NCI-H1436 (cell line): ENCODE measurements at regions not wholly inside any gene's neighbourhood (a gene's known extent, or its start where the extent isn't known, plus 50 kb on each side); places are given as distances from the start of the nearest gene placed in this dataset.

Source experiments
- DNase-seq: peaks from one replicate; lab custom pipeline; 2025; lab: John Stamatoyannopoulos, UW

GRCh38 chr21:16834791-16835190, 678.1 kb upstream of the CXADR start:
- DNase-seq: no peak

DNA sequence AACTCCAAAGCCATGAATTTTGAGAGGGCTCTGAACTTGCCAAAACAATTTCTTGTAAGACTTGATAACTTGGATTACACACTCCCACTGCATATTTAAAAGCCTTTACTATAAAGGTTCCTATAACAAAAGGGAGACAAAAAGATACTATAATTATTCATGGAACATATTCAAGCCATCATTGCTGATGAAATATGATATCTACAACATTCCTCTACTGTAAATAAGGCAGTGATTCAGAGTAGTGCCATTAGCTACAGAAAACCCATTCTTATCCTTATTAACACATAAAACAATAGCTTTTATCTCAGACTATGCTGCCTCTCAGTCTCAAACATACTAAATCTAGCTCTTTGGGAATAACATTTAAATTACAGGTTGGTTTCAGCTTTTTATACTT, 675.5 kb upstream of the CXADR start:
- DNase-seq: no peak

GRCh38 chr21:16837721-16838120, 675.1 kb upstream of the CXADR start:
- DNase-seq: no peak

GRCh38 chr21:16838331-16838730, 674.5 kb upstream of the CXADR start:
- DNase-seq: no peak

DNA sequence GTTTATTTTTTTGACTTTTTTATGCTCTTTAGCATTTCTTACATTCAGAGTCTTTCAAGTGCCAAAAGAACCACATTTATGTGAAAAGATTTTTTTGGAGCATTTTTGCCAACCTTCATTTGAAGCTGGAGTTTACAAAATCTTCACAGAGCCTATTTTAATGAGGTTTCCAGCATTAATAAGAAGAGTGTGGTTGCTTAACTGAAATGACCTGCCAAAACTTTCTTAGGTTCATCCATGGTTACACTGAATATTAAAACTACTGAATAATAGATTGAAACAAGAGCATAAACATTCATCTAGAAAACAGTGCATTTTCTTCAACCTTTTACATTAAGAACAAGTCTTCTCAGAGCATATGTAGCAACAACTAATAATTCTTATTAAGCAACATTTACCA, 672.3 kb upstream of the CXADR start:
- no peak for DNase-seq

DNA sequence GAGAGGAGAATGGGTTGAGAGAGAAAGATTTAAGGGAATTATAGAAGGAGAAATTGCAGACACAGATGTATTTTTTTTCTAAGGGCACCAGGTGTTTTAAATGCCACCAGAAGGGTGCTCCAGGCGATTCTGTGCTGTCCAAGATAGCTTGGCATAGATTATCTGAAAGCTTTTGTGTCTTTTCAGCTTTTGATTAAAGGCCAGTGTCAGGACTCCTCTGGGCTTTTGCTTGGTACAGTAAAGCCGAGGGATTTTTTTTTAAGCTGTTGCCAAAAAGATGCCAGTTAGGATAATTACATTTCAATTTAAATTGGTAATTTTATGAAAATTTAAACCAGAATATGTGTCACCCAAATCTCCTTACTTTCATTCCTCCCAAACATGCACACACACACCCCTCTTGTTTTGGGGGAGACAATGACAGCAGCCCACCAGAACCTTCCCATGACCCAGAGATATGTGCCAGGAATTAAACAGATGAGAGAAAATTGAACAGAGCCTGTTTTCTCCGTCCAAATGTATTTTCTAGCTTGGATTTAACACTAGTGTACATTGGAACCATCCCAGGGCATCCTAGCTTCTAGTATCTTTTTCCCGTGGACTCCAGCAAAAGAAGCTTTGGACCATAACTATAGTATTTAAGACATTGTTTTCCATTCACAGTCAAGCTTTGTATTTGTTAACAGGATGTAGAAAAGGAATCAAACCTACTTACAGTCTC, 670.7 kb upstream of the CXADR start:
- DNase-seq: no peak

GRCh38 chr21:16842696-16843035, 670.2 kb upstream of the CXADR start:
- DNase-seq: no peak

DNA sequence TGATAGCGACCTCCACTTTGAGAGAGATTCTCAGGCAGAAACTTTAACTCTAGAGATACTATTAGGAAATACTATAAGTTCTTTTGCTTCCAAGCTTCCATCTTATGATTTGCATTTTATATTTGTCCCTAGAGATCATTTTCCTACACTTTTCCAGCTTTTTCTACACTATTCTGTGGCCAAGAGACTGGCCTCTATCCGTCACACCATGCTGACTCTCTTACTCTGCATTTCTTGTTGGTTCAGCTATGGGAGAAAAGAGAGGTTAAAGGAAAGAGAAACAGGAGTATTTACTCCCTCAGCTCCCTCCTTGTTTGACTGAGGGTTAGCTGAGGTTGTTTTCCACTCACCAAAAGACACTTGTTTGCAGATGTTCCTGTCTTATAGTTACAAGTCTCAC, 665.6 kb upstream of the CXADR start:
- DNase-seq: no peak

GRCh38 chr21:16851054-16851453, 661.8 kb upstream of the CXADR start:
- DNase-seq: no peak

GRCh38 chr21:16855164-16855667, 657.6 kb upstream of the CXADR start:
- DNase-seq: no peak

DNA sequence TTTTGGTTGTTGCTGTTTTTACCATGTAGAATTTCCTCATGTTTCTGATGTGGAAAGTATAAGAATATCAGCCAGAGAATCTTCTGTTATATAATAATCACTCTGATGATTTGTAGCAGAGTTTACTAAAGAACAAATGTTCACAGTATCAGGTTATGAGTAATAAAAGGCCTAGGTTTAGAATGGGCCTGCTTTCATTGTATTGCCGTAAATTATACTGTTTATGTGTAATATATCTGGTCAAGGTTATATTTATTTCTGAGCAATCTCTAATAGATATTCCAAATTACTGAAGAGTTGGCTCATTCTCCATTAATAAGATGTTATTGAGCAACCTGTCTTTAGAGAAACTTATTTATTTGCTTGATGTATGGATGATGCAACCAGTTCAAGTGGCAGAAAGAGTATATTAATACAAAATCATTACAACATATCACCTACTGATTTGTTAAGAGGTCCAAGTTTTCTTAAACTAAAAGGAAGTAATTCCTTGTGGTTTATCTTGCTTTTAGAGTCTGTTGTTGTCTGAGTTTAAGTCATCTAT, 649.4 kb upstream of the CXADR start:
- no peak for DNase-seq

DNA sequence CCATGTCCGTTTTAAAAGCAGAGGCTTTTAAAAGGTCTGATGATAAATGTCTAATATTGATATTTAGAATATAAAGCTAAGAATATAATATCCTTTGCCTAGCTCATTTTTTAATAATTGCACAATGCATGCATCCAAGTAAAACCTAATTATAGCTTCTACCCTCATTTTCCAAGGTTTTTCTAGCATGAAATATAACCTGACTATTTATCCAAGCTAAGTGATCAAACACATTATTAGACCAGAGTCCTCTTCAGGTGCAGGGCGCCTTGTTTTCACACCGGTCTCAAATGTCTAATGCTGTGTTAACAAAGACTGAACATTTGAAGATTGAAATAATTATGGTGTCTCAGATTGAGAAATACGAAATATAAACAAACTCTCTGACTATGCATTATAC, 648.9 kb upstream of the CXADR start:
- peak; percentile 46 for DNase-seq

- no peak for DNase-seq
These were observed 647.2 kb upstream of the CXADR start for GRCh38 chr21:16865632-16866031.

DNA sequence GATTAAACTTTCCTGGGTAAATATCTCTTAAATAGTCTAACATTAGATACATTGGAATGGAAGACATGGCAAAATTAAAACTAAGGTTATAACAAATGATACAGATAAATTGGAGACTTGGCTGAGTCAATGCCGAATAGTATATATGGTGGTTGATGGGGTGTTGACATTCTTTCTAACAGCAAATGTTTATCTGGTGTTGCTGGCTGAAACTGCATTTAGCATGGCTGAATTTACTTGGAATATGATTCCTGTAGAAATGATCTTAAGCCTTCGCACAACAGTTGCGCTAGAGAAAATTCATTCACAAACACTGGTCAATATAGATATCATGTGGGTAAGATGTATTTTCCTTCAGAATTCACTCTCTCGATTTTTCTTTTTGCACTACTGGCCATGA, 646.0 kb upstream of the CXADR start:
- no peak for DNase-seq

DNA sequence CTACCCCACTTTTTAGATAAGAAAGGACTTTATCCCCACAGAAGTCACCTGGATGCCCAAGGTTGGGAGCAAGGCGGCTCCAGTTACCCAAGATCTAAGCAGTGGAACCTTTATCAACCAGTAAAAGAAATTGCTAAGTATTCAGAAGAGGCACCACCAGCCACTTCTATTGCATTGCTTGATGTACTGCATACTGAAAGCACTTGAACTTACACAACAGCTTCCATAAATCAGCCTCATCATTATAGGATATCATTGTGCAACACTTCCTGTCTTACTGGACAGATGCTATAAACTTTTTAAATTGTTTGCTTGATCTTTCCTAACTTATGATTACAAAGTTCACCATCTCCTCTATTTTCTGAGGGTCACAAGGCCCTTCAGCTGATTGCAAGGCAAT, 642.7 kb upstream of the CXADR start:
- DNase-seq: no peak

- no peak for DNase-seq
These were observed 640.2 kb upstream of the CXADR start for GRCh38 chr21:16872616-16873015.

DNA sequence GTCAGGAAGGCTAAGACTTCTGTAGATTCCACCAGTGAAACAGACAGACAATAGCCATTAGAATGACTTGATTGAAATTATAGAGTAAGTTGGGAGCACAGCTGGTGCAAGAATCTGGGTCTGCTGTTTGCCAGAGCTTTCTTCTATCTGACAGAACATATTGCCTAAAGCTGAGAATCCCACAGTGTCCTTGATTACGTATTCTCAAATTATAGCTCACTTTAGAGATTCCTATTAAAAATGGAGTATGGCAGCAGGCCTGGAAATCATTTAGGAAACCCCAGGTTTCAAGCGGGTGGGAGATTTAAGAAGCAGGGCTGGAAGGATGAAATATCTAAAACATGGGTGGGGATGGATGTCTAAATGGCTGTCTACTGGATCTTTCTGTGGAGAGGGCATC, 639.7 kb upstream of the CXADR start:
- no peak for DNase-seq

DNA sequence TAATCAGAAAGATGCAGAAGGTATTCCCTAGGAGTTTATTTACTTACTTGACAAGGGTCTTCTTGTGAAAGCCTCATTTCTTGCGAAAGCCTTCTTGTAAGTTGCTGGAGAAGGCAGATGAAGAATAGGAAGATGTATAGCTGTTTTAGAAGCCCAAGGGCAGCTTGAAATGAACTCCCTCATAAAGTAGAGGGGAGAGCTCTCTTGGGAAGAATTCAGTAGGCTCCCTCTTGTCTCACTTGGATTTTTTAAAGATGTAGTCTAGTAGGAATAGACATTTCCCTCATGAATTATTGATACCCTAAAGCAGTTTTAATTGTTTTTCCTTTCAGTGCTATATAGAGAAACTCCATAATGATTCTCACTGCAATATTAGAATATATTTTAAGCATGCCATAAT, 639.2 kb upstream of the CXADR start:
- DNase-seq: no peak

DNA sequence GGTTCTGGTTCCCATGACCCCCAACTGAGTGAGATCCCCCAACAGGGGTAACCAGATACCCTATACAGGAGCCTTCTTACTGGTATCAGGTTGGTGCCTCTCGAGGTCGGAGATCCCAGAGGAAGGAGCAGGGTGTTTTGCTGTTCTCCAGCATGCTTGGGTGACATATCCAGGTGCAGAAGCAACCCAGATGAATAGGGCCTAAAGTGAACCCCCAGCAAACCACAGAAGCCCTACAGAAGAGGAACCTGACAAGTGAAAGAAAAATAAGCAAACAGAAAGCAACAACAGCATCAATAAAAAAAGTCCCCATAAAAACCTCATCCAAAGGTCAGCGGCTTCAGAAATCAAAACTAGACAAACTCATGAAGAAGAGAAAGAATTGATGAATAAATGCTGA, 633.4 kb upstream of the CXADR start:
- DNase-seq: no peak

DNA sequence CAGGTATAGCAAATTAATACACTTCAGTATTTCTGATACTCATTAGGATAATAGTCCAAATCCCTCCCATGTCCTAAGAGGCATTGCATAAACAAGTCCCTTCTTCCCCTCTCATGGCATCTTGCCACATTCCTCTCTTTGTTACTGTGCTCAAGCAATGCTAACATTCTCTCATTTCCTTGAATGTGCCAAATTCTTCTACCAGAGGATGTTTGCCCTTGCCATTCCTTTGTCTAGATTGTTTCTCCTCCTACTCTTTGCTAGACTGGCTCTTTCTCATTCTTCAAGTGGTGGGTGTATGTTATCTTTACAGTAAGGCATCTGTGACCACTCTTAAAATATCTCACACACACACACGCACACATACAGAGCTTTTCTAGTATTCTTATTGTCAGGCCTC, 621.0 kb upstream of the CXADR start:
- no peak for DNase-seq

DNA sequence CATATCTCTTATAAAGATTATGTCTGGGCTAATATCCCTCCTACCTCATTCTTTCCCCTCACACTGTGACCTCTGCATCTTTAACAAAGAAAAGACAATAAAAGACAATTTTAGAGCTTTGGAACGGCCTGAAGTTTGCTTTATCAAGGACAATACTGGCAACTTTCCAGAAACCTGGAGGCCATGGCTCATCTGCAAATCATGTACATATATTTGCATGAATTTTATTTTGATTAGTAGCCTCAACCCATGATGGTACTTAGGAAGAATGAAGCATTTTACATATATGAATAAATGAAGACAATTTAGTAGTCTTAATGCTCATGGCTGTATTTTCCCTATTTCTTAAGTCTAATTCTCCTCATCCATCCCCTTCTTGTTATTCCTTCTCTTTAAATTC, 612.2 kb upstream of the CXADR start:
- no peak for DNase-seq

DNA sequence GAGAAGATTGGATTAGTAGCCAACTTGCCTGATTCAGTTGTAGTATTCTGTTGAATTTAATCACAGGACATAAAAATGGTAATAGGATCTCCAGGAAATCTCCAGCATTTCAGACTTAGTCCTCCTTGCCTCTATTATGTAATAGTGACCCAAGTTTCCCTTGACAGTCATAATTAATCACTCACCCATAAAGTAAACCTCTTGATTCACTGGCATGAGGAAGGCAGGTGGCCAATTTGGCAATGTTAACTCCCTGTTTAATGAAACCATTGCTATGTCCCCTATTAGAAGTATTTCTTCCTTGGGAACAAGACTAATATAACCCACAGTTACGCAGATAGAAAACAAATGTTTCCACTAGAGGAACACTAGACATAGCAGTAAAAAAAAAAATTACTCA, 604.8 kb upstream of the CXADR start:
- DNase-seq: no peak

DNA sequence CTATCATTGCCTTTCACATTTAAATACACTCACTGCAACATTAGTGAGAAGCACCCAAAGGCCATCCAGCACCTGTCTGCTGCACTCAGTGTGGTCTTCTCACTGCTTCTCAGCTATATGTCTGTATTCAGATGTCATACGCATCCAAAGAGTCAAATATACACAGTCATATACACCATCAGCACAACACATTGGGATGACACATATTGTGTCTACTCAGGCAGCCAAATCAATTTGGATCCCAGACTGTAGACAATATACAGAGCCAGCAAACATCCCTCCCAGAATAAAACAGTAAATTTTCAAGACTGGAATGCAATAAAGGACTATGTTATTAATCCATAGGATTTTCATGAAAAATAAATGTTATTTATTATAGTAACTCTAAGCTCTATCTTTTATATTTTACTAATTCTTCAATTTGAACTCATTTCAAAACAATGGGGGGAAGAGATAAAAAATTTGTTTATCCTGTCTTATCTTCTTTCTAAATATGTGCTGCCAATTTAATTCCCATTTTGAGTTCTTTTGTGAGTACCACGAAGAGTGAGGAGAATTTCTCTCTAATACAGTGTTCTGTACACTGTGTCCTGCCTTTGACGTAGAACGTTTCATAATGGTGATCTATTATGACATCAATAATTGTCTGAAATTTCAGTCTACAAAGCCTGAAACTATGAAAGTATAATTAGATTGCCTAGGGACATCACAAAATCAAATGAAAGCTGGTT, 602.2 kb upstream of the CXADR start:
- no peak for DNase-seq
